Activated CD4-positive, alpha-beta T cell treated with anti-CD3 and anti-CD28 coated beads, Interleukin-2, amount 50 U/mL, for 1 hour (primary cell): ENCODE measurements at regions not wholly inside any gene's neighbourhood (a gene's known extent, or its start where the extent isn't known, plus 50 kb on each side); places are given as distances from the start of the nearest gene placed in this dataset.

Experiments
- DNase-seq: peaks from one replicate; pipeline ENCODE4 v3.0.0-alpha.2; 2020

DNA sequence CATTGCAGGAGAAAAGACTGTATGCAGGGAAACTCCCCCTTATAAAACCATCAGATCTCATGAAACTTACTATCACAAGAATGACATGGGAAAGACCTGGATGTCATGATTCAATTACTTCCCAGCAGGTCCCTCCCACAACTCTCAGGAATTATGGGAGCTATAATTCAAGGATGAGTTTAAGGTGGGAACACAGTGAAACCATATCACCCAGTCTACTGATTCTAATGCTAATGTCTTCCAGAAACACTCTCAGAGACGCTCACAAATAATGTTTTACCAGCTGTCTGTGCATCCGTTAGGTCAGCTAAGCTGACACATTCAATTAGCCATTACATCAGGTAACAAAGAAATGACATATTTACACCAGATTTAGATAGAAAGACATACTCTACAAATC lies 637.9 kb downstream of the NLGN4Y start:
- no peak for DNase-seq

DNA sequence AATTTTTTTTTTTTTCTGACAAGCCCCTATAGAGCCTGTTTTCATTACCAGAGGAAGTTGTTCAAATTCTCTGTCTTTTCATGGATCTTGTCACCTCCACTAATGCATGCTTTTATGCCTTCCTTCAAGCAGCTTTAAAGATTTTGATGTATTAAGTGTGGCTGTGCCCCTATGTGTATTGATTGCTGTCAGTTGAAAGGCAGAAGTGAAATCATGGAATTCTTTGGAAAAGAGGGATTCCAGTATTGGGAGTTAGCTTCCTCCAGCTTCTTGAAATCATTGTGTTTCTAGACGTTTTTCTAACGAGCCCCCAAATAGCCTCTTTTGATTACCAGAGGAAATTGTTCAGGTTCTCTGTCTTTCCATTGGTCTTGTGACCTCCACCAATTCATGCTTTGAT lies 655.6 kb downstream of the NLGN4Y start:
- DNase-seq, result no peak

DNA sequence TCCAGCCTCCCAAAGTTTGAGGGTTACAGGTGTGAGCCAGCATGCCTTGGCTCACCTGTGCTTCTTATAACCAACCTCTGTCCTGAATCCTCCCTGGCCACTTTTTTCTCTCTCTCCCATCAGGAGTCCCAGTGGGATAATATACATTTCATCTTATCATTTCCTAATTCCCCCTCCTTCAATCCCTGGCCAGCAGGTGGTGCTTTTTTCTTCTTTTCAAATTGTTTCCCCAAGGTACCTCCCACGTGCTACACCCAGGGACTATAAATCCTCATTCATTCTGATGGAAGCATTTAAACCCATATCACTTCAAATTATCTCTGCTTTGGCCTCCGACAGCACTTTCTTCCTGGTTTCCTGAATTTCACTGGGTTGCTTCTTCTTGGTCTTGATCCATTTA lies 704.7 kb downstream of the NLGN4Y start:
- DNase-seq, result no peak

DNA sequence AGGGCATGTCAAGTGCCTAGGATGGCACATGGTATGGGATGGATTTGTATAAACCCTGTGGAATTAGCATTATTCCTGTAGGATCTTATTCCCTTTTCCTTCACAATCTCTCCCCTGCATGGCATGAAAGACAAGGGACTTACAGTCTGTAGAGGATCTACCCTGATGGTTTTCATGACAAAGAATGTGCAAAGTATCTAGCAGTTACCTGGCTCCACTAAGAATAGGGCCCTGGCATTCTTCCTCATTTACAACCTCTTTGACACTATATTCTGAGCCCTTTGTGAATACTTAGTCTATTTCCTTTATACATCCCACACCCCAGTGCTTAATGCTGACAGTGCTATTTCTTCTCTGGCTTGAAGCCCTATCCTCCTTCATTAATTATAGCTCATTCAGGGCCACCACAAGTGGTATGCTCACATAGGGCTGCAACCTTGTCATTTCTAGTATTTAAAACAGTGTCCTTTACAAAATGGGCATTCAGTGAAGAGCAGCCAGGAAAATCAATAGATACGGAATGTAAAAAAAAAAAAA lies 715.3 kb downstream of the NLGN4Y start:
- DNase-seq, result no peak

DNA sequence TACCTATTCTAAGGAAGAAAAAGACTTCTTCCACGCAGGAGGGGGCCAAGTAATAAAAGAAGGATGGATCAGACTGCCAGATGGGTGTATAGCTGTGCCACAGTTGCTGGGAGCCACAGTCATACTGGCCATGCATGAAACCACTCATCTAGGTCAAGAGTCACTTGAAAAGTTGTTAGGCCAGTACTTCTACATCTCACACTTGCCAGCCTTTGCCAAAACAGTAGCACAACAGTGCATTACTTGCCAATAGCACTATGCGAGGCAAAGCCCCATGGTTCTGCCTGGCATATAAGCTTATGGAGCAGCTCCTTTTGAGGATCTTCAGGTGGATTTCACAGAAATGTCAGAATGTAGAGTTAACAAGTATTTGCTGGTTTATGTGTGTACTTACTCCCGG lies 735.0 kb downstream of the NLGN4Y start:
- no peak for DNase-seq

DNA sequence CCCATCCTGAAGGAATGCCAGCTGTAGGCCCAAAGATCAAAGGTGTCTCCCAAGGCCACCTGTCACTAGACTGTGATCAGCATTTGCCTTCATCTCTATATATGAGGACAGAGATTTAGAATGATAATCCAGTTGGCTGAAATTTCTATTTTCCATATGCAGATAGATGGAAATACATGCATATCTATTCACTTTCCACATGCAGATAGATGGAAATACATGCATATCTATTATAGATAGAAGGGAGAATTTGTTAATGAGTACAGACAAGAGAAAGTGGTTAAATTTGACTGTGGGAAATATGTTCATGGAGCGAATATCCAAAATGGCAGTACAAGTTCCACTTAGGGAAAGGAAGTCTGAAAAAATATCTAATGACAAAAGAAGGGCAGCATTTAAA lies 762.2 kb downstream of the NLGN4Y start:
- no peak for DNase-seq

DNA sequence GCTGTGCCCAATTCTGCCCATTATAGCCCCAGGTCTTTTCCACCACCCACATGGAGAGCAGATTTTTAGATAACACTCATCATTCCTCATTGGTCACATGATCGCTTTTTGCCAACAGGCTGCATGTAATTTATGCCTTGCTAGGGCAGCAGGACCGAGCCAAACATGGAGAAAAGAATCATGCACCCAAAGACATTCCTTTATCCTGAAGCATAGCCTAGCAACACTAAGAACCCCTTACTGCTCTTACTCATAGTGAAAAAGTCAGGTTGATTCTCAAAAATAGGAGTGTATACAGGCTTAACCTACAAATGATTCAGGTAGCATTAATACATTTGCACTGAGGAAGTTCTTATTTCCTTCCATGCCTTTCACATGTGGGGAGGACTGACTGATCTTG lies 765.5 kb downstream of the NLGN4Y start:
- DNase-seq, result no peak

DNA sequence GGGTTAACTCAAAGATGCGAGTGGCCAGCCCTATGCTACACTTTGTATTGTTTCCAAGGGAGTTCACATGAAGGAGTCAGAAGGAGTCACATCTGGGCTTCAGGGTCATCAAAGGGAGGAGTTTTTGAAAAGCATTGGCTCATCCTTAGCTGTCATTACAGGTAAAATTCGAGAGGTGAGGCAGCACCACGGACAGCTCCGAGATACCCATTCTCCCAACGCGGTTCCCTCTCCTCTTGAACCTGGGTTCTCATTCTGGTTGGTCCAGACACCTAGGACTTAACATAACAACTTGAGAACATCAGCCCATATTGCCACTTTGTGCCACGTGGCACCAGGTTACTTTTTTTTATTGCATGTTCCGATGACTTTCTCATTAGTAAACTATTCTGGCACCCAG lies 768.6 kb downstream of the NLGN4Y start:
- no peak for DNase-seq

DNA sequence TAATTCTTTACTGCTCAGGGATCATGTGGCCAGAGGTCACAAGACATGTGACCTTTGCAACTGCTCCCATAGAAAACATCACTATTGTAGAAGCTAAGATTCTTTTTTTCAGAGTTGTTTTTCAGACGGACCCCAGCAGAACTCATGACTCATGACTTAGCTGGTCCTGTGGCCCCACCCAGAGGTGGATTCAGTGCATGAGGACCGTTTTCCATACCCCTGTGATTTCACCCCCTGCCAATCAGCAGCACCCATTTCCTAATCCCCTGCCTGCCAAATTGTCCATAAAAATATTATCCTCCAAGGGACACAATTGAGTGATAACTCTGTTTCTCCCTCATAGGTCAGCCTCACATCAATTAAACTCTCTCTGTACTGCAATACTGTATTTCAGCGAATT lies 777.5 kb downstream of the NLGN4Y start:
- no peak for DNase-seq

DNA sequence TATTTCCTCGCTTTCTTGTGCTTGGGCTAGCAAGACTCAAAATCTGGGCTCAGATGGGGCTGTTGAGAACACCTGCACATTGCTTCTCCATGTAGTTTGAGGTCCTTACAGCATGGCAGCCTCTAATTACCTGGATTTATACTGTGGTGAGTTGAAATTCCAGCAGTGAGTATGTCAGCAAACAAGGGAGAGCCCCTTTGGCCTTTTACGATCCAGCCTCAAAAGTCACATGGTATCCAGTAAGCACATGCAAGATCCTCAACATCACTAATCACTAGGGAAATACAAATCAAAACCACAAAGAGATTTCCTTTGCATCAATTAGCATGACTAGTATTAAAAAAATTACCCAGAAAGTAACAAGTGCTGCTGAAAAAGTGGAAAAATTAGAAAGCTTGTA lies 787.8 kb downstream of the NLGN4Y start:
- no peak for DNase-seq

DNA sequence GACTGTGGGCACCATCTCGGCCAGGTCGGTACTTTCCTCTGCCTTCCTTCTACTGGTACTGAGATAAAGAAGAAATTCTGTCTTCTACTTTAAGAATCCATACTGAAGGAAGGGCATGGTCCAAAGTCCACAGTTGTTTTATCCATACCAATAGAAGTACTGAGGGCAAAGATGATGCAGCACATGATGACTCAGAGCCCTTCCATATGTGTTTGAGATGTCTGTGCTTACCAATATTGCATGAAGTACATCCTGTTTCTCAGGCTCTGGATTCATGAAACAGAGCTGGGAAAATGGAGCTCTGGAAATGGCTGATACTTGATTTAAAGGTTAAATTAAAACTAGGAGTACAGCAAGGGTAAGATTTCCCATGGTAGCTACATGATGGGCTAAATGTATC lies 799.9 kb downstream of the NLGN4Y start:
- DNase-seq, result no peak

DNA sequence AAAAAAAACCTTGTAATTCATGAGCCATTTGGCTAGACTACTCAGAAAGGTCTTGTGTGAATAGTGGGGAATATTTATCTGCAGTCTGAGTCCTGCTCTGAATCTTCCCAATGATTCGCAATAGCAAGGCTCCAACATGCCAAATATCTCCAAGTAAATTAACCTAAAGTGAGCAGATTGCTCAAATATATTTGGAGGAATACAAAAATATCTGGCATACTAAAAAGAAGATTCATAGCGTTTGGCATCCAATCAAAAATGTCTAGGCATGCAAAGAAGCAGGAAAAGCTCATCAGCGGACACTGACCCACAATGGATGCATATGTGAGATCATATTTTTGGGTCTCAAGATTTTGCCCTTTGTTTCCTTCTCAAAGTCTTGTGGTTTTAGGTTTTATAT lies 800.9 kb downstream of the NLGN4Y start:
- no peak for DNase-seq

DNA sequence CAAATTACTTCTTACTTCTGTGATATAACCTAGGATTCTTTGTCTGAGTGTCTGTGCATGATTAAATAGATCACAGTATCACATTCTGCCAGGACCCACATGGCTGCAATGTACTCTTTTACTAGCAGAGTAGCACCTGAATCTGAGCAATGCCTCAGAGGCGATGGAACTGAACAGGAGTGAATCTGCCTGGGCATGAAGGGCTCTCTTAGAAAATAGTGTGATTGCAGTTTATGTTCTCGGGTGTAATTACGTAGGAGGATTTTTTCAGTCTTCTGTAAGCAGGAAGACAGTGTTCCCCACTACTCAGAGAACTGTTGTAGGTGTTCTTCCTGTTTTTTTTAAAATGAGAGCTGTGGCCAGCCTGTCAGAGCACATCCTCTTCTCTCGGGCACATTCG lies 802.3 kb downstream of the NLGN4Y start:
- DNase-seq, result no peak

DNA sequence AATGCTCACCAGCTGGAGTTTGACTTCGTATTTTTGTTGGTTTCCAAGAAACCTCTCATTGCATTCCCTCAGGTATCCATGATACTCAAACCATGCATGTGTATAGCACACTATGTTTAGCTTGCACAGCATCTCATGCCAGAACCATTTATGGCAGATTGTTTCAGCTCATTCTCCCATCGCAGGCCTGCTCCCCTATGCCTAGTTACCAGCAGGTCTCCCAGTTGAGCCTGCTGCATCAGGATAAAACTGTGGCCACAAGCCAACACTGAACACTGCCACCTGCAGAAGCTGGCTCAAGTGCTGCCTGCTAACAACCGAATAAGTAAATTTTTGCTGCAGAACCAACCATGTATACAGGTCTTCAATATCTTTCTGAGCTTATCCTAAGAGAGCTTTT lies 804.5 kb downstream of the NLGN4Y start:
- no peak for DNase-seq

DNA sequence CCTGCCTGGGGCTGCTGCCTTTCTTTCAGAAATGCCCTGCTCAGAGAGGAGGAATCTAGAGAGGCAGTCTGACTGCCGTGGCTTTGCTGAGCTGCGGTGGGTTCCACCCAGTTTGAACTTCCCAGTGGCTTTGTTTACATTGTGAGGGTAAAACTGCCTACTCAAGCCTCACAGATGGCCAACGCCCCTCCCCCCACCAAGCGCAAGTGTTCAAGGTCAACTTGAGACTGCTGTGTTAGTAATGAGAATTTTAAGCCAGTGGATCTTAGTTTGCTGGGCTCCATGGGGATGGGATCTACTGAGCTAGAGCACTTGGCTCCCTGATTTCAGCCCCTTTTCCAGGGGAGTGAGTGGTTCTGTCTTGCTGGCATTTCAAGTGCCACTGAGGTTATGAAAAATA lies 819.2 kb downstream of the NLGN4Y start:
- DNase-seq, result no peak

DNA sequence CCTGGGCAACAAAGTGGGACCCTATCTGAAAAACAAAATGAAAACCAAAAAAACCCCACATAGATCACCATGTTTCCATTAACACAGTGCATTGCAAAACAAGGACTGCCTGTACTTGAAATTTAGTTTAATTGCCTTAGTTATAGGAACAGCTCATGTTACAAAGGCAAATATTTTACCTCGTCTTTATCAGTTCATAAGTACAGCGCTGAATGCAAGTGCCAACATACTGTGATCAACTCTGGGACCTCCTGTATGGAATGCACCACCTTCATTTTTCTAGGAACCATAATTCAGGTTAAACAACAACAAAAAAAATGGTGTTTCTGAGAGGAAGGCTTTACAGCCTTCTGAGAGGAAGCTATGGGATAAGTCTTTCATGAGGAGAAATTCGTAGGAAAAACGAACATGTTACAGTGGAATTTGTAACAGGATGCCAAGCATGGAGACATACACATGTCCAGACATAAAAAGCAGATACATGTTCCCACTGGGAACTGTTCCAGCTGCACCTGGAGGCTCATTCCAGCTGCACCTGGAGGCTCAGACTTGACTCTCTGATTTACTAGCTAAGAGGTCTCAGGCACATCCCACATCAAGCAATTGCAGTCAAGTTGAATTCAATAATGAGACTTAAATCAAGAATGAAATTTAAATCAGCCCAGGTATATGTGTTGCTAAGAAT lies 821.3 kb downstream of the NLGN4Y start:
- no peak for DNase-seq

DNA sequence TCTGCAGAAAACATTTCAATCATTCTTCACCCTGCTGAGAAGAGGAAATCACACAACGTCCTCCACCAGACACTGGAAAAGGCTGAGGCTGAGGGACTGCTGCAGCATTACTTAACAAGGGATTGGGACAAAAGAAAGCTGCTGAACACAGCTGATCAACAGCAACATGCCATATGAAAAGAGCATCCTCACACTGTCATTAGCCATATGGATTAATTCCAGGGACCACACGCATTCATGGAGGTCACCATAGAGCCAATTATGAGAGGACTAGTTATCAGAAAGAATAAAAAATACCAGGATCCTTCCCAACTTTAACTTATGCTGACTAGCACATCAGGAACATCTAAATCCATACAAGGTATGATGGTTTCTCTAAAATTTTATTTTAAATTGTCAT lies 825.0 kb downstream of the NLGN4Y start:
- DNase-seq, result no peak

DNA sequence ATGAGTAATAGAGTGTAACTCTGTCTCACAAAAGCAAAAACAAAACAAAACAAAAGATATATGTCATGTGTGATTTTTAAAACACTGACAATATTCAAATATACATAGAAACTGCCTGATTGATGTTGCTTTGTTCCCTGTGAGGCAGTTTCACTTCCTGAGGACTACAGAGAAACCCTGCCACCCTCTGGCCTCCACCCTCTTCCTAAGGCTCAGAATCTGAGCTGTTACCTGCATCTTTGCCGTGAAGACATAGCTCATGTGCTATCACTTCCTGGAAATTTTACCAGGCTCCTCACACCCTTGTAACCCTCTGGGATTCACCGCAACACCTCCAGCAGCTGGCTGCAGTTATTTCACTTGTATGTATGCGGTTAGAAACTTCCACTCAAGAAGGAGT lies 831.0 kb downstream of the NLGN4Y start:
- DNase-seq, result no peak

DNA sequence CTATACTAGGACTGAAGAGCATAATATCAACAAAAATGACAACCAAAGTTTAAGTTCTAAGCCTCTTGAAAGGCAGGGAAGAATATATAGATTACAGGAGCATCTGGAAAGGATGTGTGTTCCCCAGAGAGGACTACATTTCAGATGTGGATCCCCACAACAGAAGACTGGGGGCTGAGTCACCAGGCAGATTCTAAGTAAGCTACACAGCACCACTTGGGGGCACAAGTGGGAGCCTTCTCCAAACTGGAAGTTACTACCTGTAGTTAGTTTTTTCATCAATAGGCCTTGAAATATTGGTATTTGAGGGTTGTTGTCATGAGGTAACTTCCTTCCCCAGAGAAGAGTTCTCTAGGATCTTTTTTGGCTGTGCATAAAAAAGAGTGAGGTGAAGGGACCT lies 836.1 kb downstream of the NLGN4Y start:
- DNase-seq, result no peak

DNA sequence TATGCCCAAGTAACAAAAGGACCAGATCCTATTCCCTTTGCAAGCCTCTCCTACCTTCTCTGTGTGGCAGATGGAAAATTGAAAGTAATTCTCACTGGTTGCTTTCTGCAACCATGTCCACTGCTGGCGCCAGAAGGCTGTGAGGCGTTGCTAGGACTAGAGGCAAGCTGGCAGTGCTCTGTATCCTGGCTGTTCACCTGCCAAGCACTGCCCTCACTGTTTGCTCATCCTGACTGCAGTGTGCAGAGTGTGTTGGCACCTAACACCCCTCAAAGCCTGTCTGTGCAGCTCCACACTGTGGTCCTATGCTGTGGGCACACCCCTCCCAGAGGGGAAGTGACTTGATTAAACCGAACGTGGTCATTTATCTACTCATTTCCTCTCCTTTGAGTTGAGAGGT lies 840.7 kb downstream of the NLGN4Y start:
- DNase-seq, result no peak

DNA sequence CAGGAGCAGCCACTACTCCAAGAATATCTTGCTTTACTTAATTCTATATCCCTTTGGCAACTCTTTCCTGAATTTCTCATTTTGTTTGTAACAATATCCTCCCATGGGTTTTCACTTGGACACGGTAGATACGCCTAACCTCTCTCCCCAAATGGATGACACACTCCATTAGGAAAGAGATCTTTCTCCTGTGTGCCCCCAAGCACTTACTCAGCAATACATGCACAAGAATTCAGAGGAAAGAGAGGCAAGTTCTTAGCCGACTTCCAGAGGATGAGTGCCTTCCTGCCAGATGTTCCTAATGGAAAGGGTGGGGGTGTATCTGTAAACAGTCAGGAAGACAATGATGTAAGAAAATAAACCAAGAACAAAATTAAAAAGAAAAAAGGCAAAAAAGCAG lies 844.5 kb downstream of the NLGN4Y start:
- DNase-seq, result no peak

DNA sequence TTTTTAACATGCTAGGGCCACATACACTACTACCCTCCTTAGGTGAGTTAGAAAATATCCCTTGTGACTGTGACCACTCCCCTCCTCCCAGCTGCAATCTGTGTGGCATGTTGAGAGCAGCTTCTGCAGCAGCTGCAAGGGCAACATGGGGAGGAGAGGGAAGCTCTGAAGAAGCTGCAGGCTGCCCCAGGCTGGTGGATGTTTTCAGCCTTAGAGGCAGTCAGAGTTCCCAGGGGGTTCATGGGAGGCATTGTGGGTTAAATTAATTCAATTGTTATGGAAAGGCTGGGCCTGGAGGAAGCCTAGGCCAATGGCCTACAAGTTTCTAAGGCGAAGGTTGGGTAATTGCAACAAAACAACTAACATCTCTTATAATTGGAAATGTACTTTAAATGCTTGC lies 860.8 kb downstream of the NLGN4Y start:
- no peak for DNase-seq

DNA sequence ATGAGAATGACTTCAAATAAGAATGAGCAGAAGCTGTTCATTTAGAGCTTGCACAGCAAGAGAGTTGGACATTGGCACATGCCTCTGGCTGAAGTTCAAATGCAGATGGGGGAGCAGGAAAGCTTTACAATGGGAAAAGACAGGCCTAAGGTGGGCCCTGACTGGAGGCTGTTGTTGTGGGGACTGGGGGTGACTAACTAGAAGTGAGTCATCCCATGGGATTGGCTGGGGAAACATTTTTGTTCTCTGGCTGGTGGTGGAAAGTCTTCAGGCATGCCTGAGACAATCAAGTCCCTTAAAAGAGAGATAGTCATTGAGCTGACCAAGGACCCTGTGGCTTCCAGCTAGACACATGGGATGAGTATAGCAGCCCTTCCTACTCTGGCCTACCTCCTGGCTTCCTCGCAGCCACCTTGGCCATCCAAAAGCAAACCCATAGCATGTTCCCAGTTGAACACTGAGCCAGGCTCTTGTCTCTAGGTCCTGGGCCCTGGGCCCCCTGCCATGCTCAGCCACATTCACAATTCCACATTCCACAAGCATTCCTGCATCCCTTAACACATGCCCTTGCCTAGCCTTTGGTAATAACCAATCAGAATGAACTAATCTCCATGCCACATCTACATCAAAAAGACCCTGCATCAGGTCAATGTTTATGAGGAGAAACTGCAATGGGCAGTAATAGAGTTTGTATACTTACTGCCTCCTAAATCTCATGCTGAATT lies 873.4 kb downstream of the NLGN4Y start:
- DNase-seq, result no peak

DNA sequence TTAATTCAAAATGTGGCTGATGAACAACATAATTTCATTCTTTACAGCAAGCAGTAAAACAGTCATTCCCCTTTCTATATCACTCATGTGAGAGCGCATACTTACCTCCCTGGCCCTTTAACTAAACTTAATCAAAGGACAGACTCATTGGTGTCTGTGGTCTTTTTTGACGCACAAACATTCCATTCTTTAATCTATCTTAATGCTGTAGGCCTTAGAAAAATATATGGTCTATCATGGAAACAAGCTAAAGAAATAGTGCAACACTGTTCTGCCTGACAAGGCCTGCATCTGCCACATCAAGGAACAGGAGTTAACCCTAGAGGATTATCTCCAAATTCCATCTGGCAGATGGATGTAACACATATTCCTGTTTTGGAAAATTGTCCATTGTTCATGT lies 878.1 kb downstream of the NLGN4Y start:
- DNase-seq, result no peak

DNA sequence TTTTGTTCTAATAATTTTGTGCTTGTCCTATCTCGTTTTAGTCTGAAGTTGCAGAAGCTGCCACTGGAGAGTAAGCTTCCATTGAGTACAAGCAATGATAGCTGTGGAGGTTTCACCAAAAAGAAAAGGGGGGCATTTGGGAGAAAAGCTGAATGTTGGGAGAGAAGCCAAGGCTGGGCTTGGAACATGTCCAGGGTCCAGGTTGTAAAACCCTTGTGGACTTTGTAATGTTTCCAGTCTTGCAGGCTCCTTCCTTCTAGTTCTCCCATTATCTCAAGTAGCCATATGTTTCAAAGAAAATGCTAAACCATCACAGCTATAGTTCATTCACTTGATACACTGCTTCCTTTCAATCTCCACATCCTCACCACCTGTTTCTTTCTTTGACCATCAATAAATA lies 880.2 kb downstream of the NLGN4Y start:
- DNase-seq, result no peak
